ENCODE measurements at regions not wholly inside any gene's neighbourhood (a gene's known extent, or its start where the extent isn't known, plus 50 kb on each side); places are given as distances from the start of the nearest gene placed in this dataset.

DNA sequence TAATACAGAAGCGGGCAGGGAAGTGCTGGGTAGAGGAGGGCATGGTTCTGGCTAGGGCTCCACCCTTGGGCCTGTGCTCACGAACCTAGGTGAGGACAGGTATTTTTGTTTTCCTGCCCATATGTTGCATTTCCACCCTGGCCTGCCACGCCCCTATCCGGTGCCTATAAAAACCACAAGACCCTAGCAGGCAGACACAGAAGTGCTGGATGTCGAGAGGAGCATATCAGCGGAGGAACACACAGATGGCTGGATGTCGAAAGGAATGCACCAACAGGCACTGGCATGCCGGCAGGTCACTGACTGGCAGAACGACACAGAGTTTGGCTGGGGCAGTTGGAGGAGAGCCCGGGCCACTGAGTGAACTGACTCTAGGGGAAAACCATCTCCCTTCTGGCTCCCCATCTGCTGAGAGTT lies 316.6 kb upstream of the BOD1L1 start (continued):
- no peak for TF ChIP-seq EP300 (IDR thresholded peaks at IDR 0.05; ENCODE audit: borderline replicate concordance in 1 of 2, low read depth in 2 of 2, low read length in 2 of 2)

Data from H1 (cell line).